SK-N-SH treated with all-trans-retinoic acid at 6 μM for 48 hours (cell line): ENCODE measurements at regions not wholly inside any gene's neighbourhood (a gene's known extent, or its start where the extent isn't known, plus 50 kb on each side); places are given as distances from the start of the nearest gene placed in this dataset.

Experiments used
- ATAC-seq: fragments of 200-7000 bp; cut with Tn5 transposase; 3 replicates; pipeline ENCODE4 v1.9.1; 2020; ENCODE audit warnings: mild to moderate bottlenecking, moderate library complexity
- BACH2 ChIP-seq: fragments of 250-450 bp; sonication (Bioruptor Pico); IDR thresholded peaks from 2 replicates; pipeline ENCODE4 v1.9.0; 2021; ENCODE audit warnings: mild to moderate bottlenecking, borderline replicate concordance
- CREB5 ChIP-seq: fragments of 250-450 bp; sonication (Bioruptor Pico); IDR thresholded peaks from 2 replicates; pipeline ENCODE4 v1.5.1; 2020; ENCODE audit warnings: low read depth, mild to moderate bottlenecking, moderate library complexity
- CSDC2 ChIP-seq: fragments of 250-450 bp; sonication (Bioruptor Pico); IDR thresholded peaks from 2 replicates; pipeline ENCODE4 v1.5.0; 2020; ENCODE audit warnings: mild to moderate bottlenecking, moderate library complexity
- CSRNP3 ChIP-seq: fragments of 250-450 bp; sonication (Bioruptor Pico); IDR thresholded peaks from 2 replicates; pipeline ENCODE4 v1.5.1; 2021; ENCODE audit warnings: mild to moderate bottlenecking, moderate library complexity
- ESRRG ChIP-seq: fragments of 250-450 bp; sonication (Bioruptor Pico); IDR thresholded peaks from 2 replicates; pipeline ENCODE4 v1.6.1; 2021; ENCODE audit warnings: mild to moderate bottlenecking
- GLIS3 ChIP-seq: fragments of 250-450 bp; sonication (Bioruptor Pico); IDR thresholded peaks from 2 replicates; pipeline ENCODE4 v1.5.0; 2020; ENCODE audit warnings: mild to moderate bottlenecking, moderate library complexity
- ISL1 ChIP-seq: fragments of 250-450 bp; sonication (Bioruptor Pico); IDR thresholded peaks from 2 replicates; pipeline ENCODE4 v2.1.2; 2022; ENCODE audit warnings: mild to moderate bottlenecking, moderate library complexity
- OSR1 ChIP-seq: fragments of 250-450 bp; sonication (Bioruptor Pico); IDR thresholded peaks from 2 replicates; pipeline ENCODE4 v1.8.0; 2022; ENCODE audit warnings: moderate library complexity, mild to moderate bottlenecking, inconsistent platforms
- PATZ1 ChIP-seq: fragments of 250-450 bp; sonication (Bioruptor Pico); IDR thresholded peaks from 2 replicates; pipeline ENCODE4 v1.8.0; 2020; ENCODE audit warnings: mild to moderate bottlenecking, moderate library complexity, borderline replicate concordance
- POU6F1 ChIP-seq: fragments of 250-450 bp; sonication (Bioruptor Pico); IDR thresholded peaks from 2 replicates; pipeline ENCODE4 v1.8.0; 2021; ENCODE audit warnings: low read depth, mild to moderate bottlenecking, moderate library complexity, borderline replicate concordance
- PPARA ChIP-seq: fragments of 250-450 bp; sonication (Bioruptor Pico); IDR thresholded peaks from 2 replicates; pipeline ENCODE4 v1.5.0; 2020; ENCODE audit warnings: mild to moderate bottlenecking, borderline replicate concordance
- RARB ChIP-seq: fragments of 250-450 bp; sonication (Bioruptor Pico); IDR thresholded peaks from 2 replicates; pipeline ENCODE4 v1.8.0; 2021; ENCODE audit warnings: mild to moderate bottlenecking, moderate library complexity
- SNAI2 ChIP-seq: fragments of 250-450 bp; sonication (Bioruptor Pico); IDR thresholded peaks from 2 replicates; pipeline ENCODE4 v1.5.0; 2020; ENCODE audit warnings: mild to moderate bottlenecking, moderate library complexity
- TCF4 ChIP-seq: fragments of 250-450 bp; sonication (Bioruptor Pico); IDR thresholded peaks from 2 replicates; pipeline ENCODE4 v1.8.0; 2021; ENCODE audit warnings: mild to moderate bottlenecking, moderate library complexity, borderline replicate concordance
- TOX ChIP-seq: fragments of 250-450 bp; sonication (Bioruptor Pico); IDR thresholded peaks from 2 replicates; pipeline ENCODE4 v1.8.0; 2021; ENCODE audit warnings: mild to moderate bottlenecking, moderate library complexity, borderline replicate concordance
- TSHZ2 ChIP-seq: fragments of 250-450 bp; sonication (Bioruptor Pico); IDR thresholded peaks from 2 replicates; pipeline ENCODE4 v1.5.0; 2020; ENCODE audit warnings: mild to moderate bottlenecking, moderate library complexity
- ZC3H10 ChIP-seq: fragments of 250-450 bp; sonication (Bioruptor Pico); IDR thresholded peaks from 2 replicates; pipeline ENCODE4 v1.5.1; 2021; ENCODE audit warnings: mild to moderate bottlenecking, moderate library complexity
- ZFP3 ChIP-seq: fragments of 250-450 bp; sonication (Bioruptor Pico); IDR thresholded peaks from 2 replicates; pipeline ENCODE4 v1.5.0; 2020; ENCODE audit warnings: mild to moderate bottlenecking, moderate library complexity
- ZFP30 ChIP-seq: fragments of 450-650 bp; formaldehyde crosslinking; IDR thresholded peaks from 2 replicates; pipeline ENCODE4 v1.5.0; 2022; ENCODE audit warnings: mild to moderate bottlenecking, moderate library complexity
- ZNF565 ChIP-seq: fragments of 450-650 bp; formaldehyde crosslinking; conservative IDR thresholded peaks from 2 replicates; pipeline ENCODE4 v1.5.0; 2020; ENCODE audit warnings: low read depth, mild to moderate bottlenecking, moderate library complexity
- ZNF8 ChIP-seq: fragments of 450-650 bp; formaldehyde crosslinking; IDR thresholded peaks from 2 replicates; pipeline ENCODE4 v1.5.0; 2020; ENCODE audit warnings: mild to moderate bottlenecking, moderate library complexity

- ATAC-seq: no peak
Measured at GRCh38 chr7:67875558-67875957, 878.9 kb downstream of the TYW1 start.

GRCh38 chr7:67878808-67879207, 882.2 kb downstream of the TYW1 start:
- TF ChIP-seq CSRNP3 (CRISPR knock-in tag) (no peak), BACH2 (no peak), SNAI2 (CRISPR knock-in tag) (no peak), OSR1 (no peak), CSDC2 (CRISPR knock-in tag) (no peak), CREB5 (CRISPR knock-in tag) (no peak), POU6F1 (no peak)
- ATAC-seq: no peak

More at GRCh38 chr7:67875558-67875957, 878.9 kb downstream of the TYW1 start:
- TF ChIP-seq ZNF8 (CRISPR knock-in tag) (no peak), ISL1 (no peak), ZFP30 (CRISPR knock-in tag) (no peak), CSRNP3 (CRISPR knock-in tag) (no peak), RARB (CRISPR knock-in tag) (no peak), TSHZ2 (CRISPR knock-in tag) (no peak), PATZ1 (CRISPR knock-in tag) (no peak), TOX (CRISPR knock-in tag) (no peak)

- TF ChIP-seq ZNF565 (CRISPR knock-in tag) (no peak), PPARA (CRISPR knock-in tag) (no peak), CSRNP3 (CRISPR knock-in tag) (no peak), ZFP30 (CRISPR knock-in tag) (no peak), ESRRG (CRISPR knock-in tag) (no peak), ISL1 (no peak), GLIS3 (CRISPR knock-in tag) (no peak), TCF4 (CRISPR knock-in tag) (no peak), ZC3H10 (no peak), PATZ1 (CRISPR knock-in tag) (no peak), ZNF8 (CRISPR knock-in tag) (no peak), SNAI2 (CRISPR knock-in tag) (no peak), ZFP3 (CRISPR knock-in tag) (no peak), BACH2 (no peak), CREB5 (CRISPR knock-in tag) (no peak)
- TF ChIP-seq, all 23 proteins: peak for 0
- ATAC-seq: no peak
Measured at GRCh38 chr7:67882843-67883242, 886.2 kb downstream of the TYW1 start.
